Neuronal stem cell (in vitro differentiated cells): ENCODE measurements at regions not wholly inside any gene's neighbourhood (a gene's known extent, or its start where the extent isn't known, plus 50 kb on each side); places are given as distances from the start of the nearest gene placed in this dataset.

ENCODE experiments used
- DNase-seq: peaks from one replicate; pipeline ENCODE4 v3.0.0-alpha.2; 2013; ENCODE audit warnings: low spot score
- H2AFZ ChIP-seq: one replicate; pipeline ENCODE4 v1.6.1; 2013; ENCODE audit warnings: mild to moderate bottlenecking, low read length, inconsistent platforms
- H2AK5ac ChIP-seq: 2 replicates; pipeline ENCODE4 v1.6.1; 2013; ENCODE audit warnings: low read depth, mild to moderate bottlenecking, inconsistent platforms, low read length, moderate library complexity, mixed read lengths
- H2BK120ac ChIP-seq: 2 replicates; pipeline ENCODE4 v1.6.1; 2013; ENCODE audit warnings: low read depth, mild to moderate bottlenecking, inconsistent platforms, low read length, moderate library complexity, mixed read lengths
- H2BK12ac ChIP-seq: one replicate; pipeline ENCODE4 v1.6.1; 2013; ENCODE audit warnings: low read length, inconsistent platforms
- H2BK15ac ChIP-seq: 2 replicates; pipeline ENCODE4 v1.6.1; 2013; ENCODE audit warnings: mild to moderate bottlenecking, low read length, inconsistent platforms, mixed read lengths
- H2BK5ac ChIP-seq: one replicate; pipeline ENCODE4 v1.6.1; 2013; ENCODE audit warnings: inconsistent platforms, mild to moderate bottlenecking, low read length, moderate library complexity
- H3K14ac ChIP-seq: one replicate; pipeline ENCODE4 v1.6.1; 2013; ENCODE audit warnings: low read length, inconsistent platforms
- H3K18ac ChIP-seq: 2 replicates; pipeline ENCODE4 v1.6.1; 2013; ENCODE audit warnings: low read length, inconsistent platforms
- H3K23ac ChIP-seq: 2 replicates; pipeline ENCODE4 v1.6.1; 2013; ENCODE audit warnings: low read depth, mild to moderate bottlenecking, mixed read lengths, low read length, inconsistent platforms; ENCODE audit not compliant: poor library complexity
- H3K27ac ChIP-seq: replicated peaks from 3 replicates; pipeline ENCODE4 v1.5.1; 2013; ENCODE audit warnings: low read length, inconsistent platforms
- H3K27me3 ChIP-seq, 3 experiments: 2 replicates each; pipeline ENCODE4 v1.6.1; 2013; ENCODE audit warnings: low read length in 3 of 3, mild to moderate bottlenecking in 2 of 3, inconsistent platforms in 1 of 3, low read depth in 1 of 3, mixed read lengths in 1 of 3, moderate library complexity in 1 of 3; ENCODE audit not compliant: control insufficient read depth in 3 of 3, insufficient read depth in 3 of 3
- H3K36me3 ChIP-seq, 2 donors: replicated peaks in 1 of 2; 2 replicates each; pipeline ENCODE4 v1.6.1; 2013; ENCODE audit warnings: low read length in 2 of 2; ENCODE audit not compliant: control insufficient read depth in 2 of 2, insufficient read depth in 2 of 2
- H3K4ac ChIP-seq: 2 replicates; pipeline ENCODE4 v1.6.1; 2013; ENCODE audit warnings: inconsistent platforms, mild to moderate bottlenecking, low read length, moderate library complexity
- H3K4me1 ChIP-seq, 2 donors: 1 replicate in 1 of 2; 2 replicates in 1 of 2; pipeline ENCODE4 v1.6.1; 2013; ENCODE audit warnings: low read length in 2 of 2, low read depth in 1 of 2; ENCODE audit not compliant: control insufficient read depth in 2 of 2, insufficient read depth in 1 of 2
- H3K4me2 ChIP-seq: one replicate; pipeline ENCODE4 v1.6.1; 2013; ENCODE audit warnings: mild to moderate bottlenecking, low read length, inconsistent platforms; ENCODE audit not compliant: insufficient read depth, poor library complexity, severe bottlenecking
- H3K4me3 ChIP-seq, 2 donors: 2 replicates each; pipeline ENCODE4 v1.5.1; 2013; ENCODE audit warnings: low read length in 2 of 2, mild to moderate bottlenecking in 2 of 2, inconsistent platforms in 1 of 2, moderate library complexity in 1 of 2
- H3K79me1 ChIP-seq: one replicate; pipeline ENCODE4 v1.6.1; 2013; ENCODE audit warnings: low read depth, mild to moderate bottlenecking, inconsistent platforms, low read length, moderate library complexity
- H3K9ac ChIP-seq: one replicate; pipeline ENCODE4 v1.6.1; 2013; ENCODE audit warnings: mild to moderate bottlenecking, low read depth, low read length, inconsistent platforms; ENCODE audit not compliant: poor library complexity
- H3K9me3 ChIP-seq, 2 donors: replicated peaks in 1 of 2; 2 replicates each; pipeline versions ENCODE3 to v1.6.1; 2013; ENCODE audit warnings: low read length in 2 of 2, mild to moderate bottlenecking in 2 of 2, inconsistent platforms in 1 of 2, low read depth in 1 of 2, mixed read lengths in 1 of 2, moderate library complexity in 1 of 2; ENCODE audit not compliant: control insufficient read depth in 2 of 2, insufficient read depth in 1 of 2
- H4K8ac ChIP-seq: one replicate; pipeline ENCODE4 v1.6.1; 2013; ENCODE audit warnings: low read depth, mild to moderate bottlenecking, inconsistent platforms, low read length, moderate library complexity
- H4K91ac ChIP-seq: one replicate; pipeline ENCODE4 v1.6.1; 2013; ENCODE audit warnings: low read length, low read depth, mild to moderate bottlenecking, inconsistent platforms; ENCODE audit not compliant: poor library complexity
- WGBS, 2 donors: extraction: QIAGEN DNeasy Blood & Tissue Kit; methylation state at CpG; one replicate each; pipeline ENCODE4 v1.1.7; 2013; ENCODE audit warnings: missing lambda C conversion rate in 2 of 2, mixed read lengths in 1 of 2; ENCODE audit not compliant: insufficient read length in 2 of 2, insufficient replicate concordance in 1 of 2; ENCODE audit errors: extremely low coverage in 2 of 2; 5-methylcytosine and 5-hydroxymethylcytosine counted together

GRCh38 chr15:93610944-93611343 lies 521.9 kb upstream of the RGMA start:
- Histone ChIP-seq H3K79me1 (no peaks in the 10 kb centered on the region), H2AFZ (no peak overlapping the region), H3K23ac (no peak overlapping the region), H3K4me1 (no peaks in the 10 kb centered on the region), H4K8ac (no peak overlapping the region), H2AK5ac (no peak overlapping the region), H2BK15ac (no peak overlapping the region), H3K27me3 (no peaks in the 10 kb centered on the region), H3K18ac (no peak overlapping the region), H3K4ac (no peak overlapping the region), H3K4me2 (no peak overlapping the region), H3K27ac (no peak overlapping the region), H3K14ac (no peak overlapping the region), H3K36me3 (no peaks in the 10 kb centered on the region), H3K9ac (no peak overlapping the region), H2BK12ac (no peak overlapping the region), H2BK5ac (no peak overlapping the region), H3K4me3 (no peak overlapping the region), H2BK120ac (no peak overlapping the region), H3K9me3 (no peaks in the 10 kb centered on the region), H4K91ac (no peak overlapping the region)
- WGBS, 2 donors: no CpG with 5 or more reads among the region's 8 CpGs
- no peak for DNase-seq

GRCh38 chr15:93608643-93609148 lies 519.7 kb upstream of the RGMA start:
- Histone ChIP-seq H4K91ac (no peak overlapping the region), H3K14ac (no peak overlapping the region), H3K79me1 (no peaks in the 10 kb centered on the region), H2BK12ac (no peak overlapping the region), H2BK5ac (no peak overlapping the region), H3K18ac (no peak overlapping the region), H3K4me2 (no peak overlapping the region), H3K27ac (no peak overlapping the region), H3K4me1 (no peaks in the 10 kb centered on the region), H4K8ac (no peak overlapping the region), H3K9ac (no peak overlapping the region), H2AFZ (no peak overlapping the region), H3K27me3 (no peaks in the 10 kb centered on the region), H3K4me3 (no peak overlapping the region), H2BK120ac (no peak overlapping the region), H3K4ac (no peak overlapping the region), H3K9me3 (no peaks in the 10 kb centered on the region), H3K23ac (no peak overlapping the region), H2AK5ac (no peak overlapping the region), H3K36me3 (peaks cover 0 to 8% of the 10 kb centered on the region in 2 donors), H2BK15ac (no peak overlapping the region)
- no peak for DNase-seq
- WGBS, 2 donors: no CpG with 5 or more reads among the region's 3 CpGs

GRCh38 chr15:93603550-93603949 lies 514.5 kb upstream of the RGMA start:
- H4K8ac ChIP-seq: no peak overlapping the region
- H3K4me1 ChIP-seq: peaks cover 0 to 2% of the 10 kb centered on the region in 2 donors
- no peak overlapping the region for H4K91ac ChIP-seq
- H2BK15ac ChIP-seq: no peak overlapping the region
- H3K23ac ChIP-seq: no peak overlapping the region
- H2BK5ac ChIP-seq: no peak overlapping the region
- H3K18ac ChIP-seq: no peak overlapping the region
- H3K79me1 ChIP-seq: no peaks in the 10 kb centered on the region
- no peak overlapping the region for H3K14ac ChIP-seq
- no peak overlapping the region for H2BK12ac ChIP-seq
- no peak for DNase-seq
- H3K27me3 ChIP-seq: no peaks in the 10 kb centered on the region
- H2AK5ac ChIP-seq: no peak overlapping the region
- no peak overlapping the region for H2BK120ac ChIP-seq
- H3K4me2 ChIP-seq: no peak overlapping the region
- WGBS, 2 donors: no CpG with 5 or more reads among the region's 2 CpGs
- H3K36me3 ChIP-seq: peaks cover 0 to 16% of the 10 kb centered on the region in 2 donors
- no peaks in the 10 kb centered on the region for H3K9me3 ChIP-seq
- no peak overlapping the region for H3K9ac ChIP-seq
- H3K27ac ChIP-seq: no peak overlapping the region
- no peak overlapping the region for H3K4ac ChIP-seq
- no peak overlapping the region for H2AFZ ChIP-seq
- no peak overlapping the region for H3K4me3 ChIP-seq

- H3K23ac ChIP-seq: no peak overlapping the region
- H3K4ac ChIP-seq: no peak overlapping the region
- H2AFZ ChIP-seq: no peak overlapping the region
- H3K4me3 ChIP-seq: no peak overlapping the region
- no peak overlapping the region for H2AK5ac ChIP-seq
- H3K9me3 ChIP-seq: peaks cover 0 to 27% of the 10 kb centered on the region in 2 donors
- no peaks in the 10 kb centered on the region for H3K27me3 ChIP-seq
- H3K9ac ChIP-seq: no peak overlapping the region
- no peak overlapping the region for H2BK12ac ChIP-seq
- H3K4me2 ChIP-seq: no peak overlapping the region
- no peaks in the 10 kb centered on the region for H3K4me1 ChIP-seq
- H3K79me1 ChIP-seq: no peaks in the 10 kb centered on the region
- H3K14ac ChIP-seq: no peak overlapping the region
- H4K91ac ChIP-seq: no peak overlapping the region
- DNase-seq: no peak
- no peak overlapping the region for H3K27ac ChIP-seq
- H4K8ac ChIP-seq: no peak overlapping the region
- no peak overlapping the region for H2BK15ac ChIP-seq
- H3K18ac ChIP-seq: no peak overlapping the region
- no peak overlapping the region for H2BK120ac ChIP-seq
- peaks cover 0 to 56% of the 10 kb centered on the region in 2 donors for H3K36me3 ChIP-seq
- no peak overlapping the region for H2BK5ac ChIP-seq
Observed at GRCh38 chr15:93587059-93587521, 498.1 kb upstream of the RGMA start.
